ENCODE measurements at regions not wholly inside any gene's neighbourhood (a gene's known extent, or its start where the extent isn't known, plus 50 kb on each side); places are given as distances from the start of the nearest gene placed in this dataset.

DNA sequence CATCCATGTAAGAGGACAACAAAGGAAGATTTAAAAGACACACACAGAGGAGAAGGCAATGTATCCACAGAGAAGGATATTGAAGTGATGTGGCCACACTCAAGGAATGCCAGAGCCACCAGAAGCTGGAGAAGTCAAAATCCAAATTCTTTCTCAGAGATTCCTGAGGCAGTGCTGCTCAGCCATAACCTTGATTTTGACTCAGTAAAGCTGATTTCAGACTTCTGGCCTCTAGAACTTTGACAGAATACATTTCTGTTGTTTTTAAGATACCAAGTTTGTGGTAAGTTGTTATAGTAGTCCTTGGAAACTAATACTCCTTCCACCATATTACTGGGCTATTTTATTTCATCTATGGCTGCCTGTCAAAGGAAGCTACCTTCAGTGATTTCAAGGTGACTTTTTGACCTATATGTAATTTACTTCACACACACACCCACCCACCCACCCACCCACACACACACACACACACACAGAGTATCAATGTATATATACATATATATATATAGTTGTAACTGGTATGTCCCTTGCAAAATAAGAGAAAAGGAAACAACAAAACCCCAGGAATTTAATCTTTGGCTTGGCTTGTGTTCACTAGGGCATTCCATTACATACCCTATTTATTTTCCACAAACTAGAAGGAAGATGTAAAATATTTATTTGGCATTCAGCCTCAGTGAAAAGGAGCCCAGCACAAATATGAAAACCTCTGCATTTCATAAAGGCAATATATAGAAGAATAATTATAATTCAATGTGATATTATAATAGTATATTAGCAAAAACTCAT lies 142.1 kb upstream of the PTGFR start:
- no peaks in the 10 kb centered on the region for H3K36me3 Mint-ChIP-seq
- TF ChIP-seq, protein P1, sequence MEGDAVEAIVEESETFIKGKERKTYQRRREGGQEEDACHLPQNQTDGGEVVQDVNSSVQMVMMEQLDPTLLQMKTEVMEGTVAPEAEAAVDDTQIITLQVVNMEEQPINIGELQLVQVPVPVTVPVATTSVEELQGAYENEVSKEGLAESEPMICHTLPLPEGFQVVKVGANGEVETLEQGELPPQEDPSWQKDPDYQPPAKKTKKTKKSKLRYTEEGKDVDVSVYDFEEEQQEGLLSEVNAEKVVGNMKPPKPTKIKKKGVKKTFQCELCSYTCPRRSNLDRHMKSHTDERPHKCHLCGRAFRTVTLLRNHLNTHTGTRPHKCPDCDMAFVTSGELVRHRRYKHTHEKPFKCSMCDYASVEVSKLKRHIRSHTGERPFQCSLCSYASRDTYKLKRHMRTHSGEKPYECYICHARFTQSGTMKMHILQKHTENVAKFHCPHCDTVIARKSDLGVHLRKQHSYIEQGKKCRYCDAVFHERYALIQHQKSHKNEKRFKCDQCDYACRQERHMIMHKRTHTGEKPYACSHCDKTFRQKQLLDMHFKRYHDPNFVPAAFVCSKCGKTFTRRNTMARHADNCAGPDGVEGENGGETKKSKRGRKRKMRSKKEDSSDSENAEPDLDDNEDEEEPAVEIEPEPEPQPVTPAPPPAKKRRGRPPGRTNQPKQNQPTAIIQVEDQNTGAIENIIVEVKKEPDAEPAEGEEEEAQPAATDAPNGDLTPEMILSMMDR (IDR thresholded peaks at IDR 0.05) = no peak
- H3K27me3 ChIP-seq (ENCODE audit: control insufficient read depth, insufficient read depth, low read length) = no peaks in the 10 kb centered on the region
- H3K27ac ChIP-seq (ENCODE audit: low read length) = no peak overlapping the region
- peaks cover 2 to 3% of the 10 kb centered on the region in 2 donors for H3K9me3 Mint-ChIP-seq
- no peaks in the 10 kb centered on the region for H3K27me3 Mint-ChIP-seq (ENCODE audit: low read depth in 2 of 2)
- intact Hi-C loops (cut with micrococcal nuclease) = no loop called here
- no peaks in the 10 kb centered on the region for H3K36me3 ChIP-seq (ENCODE audit: control insufficient read depth, insufficient read depth, low read length)
- H3K27ac Mint-ChIP-seq = no peak overlapping the region
- H3K9me3 ChIP-seq (ENCODE audit: control insufficient read depth, insufficient read depth, low read length) = no peaks in the 10 kb centered on the region
- H3K4me3 ChIP-seq (ENCODE audit: low read length) = no peak overlapping the region
- no peaks in the 10 kb centered on the region for H3K4me1 ChIP-seq (ENCODE audit: control insufficient read depth, insufficient read depth, low read length)
- DNase-seq = no peak
- H3K4me1 Mint-ChIP-seq = no peaks in the 10 kb centered on the region
- H3K4me3 Mint-ChIP-seq = no peak overlapping the region
- ATAC-seq = no peak

DNA sequence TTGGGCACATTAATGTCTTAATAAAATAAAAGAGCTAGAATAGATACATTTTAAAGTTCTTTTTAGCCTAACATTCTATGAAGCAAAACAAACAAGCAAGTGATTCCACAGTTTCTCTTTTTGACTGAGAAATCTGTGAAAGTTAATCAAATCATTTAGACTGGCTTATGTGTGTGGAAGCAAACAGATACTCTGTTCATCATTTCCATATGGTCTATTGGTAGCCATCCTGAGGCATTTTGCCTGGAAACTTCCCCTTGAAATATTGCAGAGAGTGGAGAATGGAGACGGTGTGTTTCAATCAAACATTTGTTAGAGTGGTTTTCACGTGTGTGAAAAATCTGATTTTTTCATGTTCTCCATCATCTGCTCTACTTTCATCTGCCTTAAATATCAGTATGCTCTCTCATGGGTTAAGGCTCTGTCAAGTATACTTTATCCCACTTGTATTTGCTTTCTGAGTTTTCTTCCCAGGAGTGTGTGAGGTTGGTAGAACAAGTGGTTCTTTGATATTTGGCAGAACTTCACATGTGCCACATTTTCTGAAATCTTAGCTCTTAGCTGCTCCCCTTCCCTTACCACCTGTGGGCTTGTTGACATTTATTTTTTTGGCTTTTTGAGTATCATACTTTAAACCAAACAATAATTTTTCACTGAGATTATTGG lies 139.1 kb upstream of the PTGFR start:
- H3K27me3 Mint-ChIP-seq (ENCODE audit: low read depth in 2 of 2) = no peaks in the 10 kb centered on the region

DNA sequence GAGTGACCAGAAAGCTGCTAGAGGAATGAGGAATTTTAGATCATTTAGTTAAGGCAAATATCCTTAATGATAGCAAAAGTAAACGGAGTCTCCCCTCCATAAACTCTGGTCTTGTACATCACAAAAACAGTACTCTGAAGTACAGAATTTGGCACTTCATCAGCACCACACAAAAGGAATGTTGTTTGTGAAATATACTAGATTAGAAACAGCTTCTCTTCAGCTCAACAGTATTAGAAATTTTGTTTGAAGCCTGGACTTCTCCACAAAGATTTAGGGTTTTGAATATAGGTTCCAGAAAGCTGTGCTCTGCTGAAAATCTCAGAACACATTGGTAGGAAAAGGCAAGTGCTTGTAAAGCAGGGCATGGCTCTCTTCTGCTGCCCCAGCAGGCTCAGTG lies 135.1 kb upstream of the PTGFR start:
- Mint-ChIP-seq H3K27ac (no peak overlapping the region), H3K27me3 (ENCODE audit: low read depth in 2 of 2) (no peaks in the 10 kb centered on the region), H3K36me3 (no peaks in the 10 kb centered on the region), H3K4me1 (no peaks in the 10 kb centered on the region), H3K9me3 (peaks cover 2 to 5% of the 10 kb centered on the region in 2 donors), H3K4me3 (no peak overlapping the region)
- no peak overlapping the region for H3K27ac ChIP-seq (ENCODE audit: low read length)
- no peak overlapping the region for H3K4me3 ChIP-seq (ENCODE audit: low read length)
- H3K9me3 ChIP-seq (ENCODE audit: control insufficient read depth, insufficient read depth, low read length) = no peaks in the 10 kb centered on the region
- intact Hi-C loops (cut with micrococcal nuclease) = no loop called here
- no CpG with 5 or more reads among the region's 1 CpG for WGBS (ENCODE audit: insufficient coverage)
- no peaks in the 10 kb centered on the region for H3K36me3 ChIP-seq (ENCODE audit: control insufficient read depth, insufficient read depth, low read length)
- no peaks in the 10 kb centered on the region for H3K27me3 ChIP-seq (ENCODE audit: control insufficient read depth, insufficient read depth, low read length)
- TF ChIP-seq, protein P1 (IDR thresholded peaks at IDR 0.05) = no peak
- DNase-seq (no peak), ATAC-seq (no peak)
- H3K4me1 ChIP-seq (ENCODE audit: control insufficient read depth, insufficient read depth, low read length) = no peaks in the 10 kb centered on the region

More for the DNA sequence above, 139.1 kb upstream of the PTGFR start:
- Histone ChIP-seq H3K9me3 (ENCODE audit: control insufficient read depth, insufficient read depth, low read length) (no peaks in the 10 kb centered on the region), H3K4me1 (ENCODE audit: control insufficient read depth, insufficient read depth, low read length) (no peaks in the 10 kb centered on the region), H3K27me3 (ENCODE audit: control insufficient read depth, insufficient read depth, low read length) (no peaks in the 10 kb centered on the region), H3K27ac (ENCODE audit: low read length) (no peak overlapping the region), H3K36me3 (ENCODE audit: control insufficient read depth, insufficient read depth, low read length) (no peaks in the 10 kb centered on the region), H3K4me3 (ENCODE audit: low read length) (no peak overlapping the region)
- no peak overlapping the region for H3K4me3 Mint-ChIP-seq
- H3K36me3 Mint-ChIP-seq = no peaks in the 10 kb centered on the region
- peaks cover 5 to 6% of the 10 kb centered on the region in 2 donors for H3K9me3 Mint-ChIP-seq
- WGBS (ENCODE audit: insufficient coverage) = 72% methylated on average over 2 of the region's 2 CpGs
- no peak overlapping the region for H3K27ac Mint-ChIP-seq
- TF ChIP-seq, protein P1 (IDR thresholded peaks at IDR 0.05) = no peak
- no peak for DNase-seq
- H3K4me1 Mint-ChIP-seq = no peaks in the 10 kb centered on the region
- ATAC-seq = no peak
- intact Hi-C loops (cut with micrococcal nuclease) = no loop called here

Measured in natural killer cell (primary cell).